Breast epithelium (tissue), 4 donors: ENCODE measurements at regions not wholly inside any gene's neighbourhood (a gene's known extent, or its start where the extent isn't known, plus 50 kb on each side); places are given as distances from the start of the nearest gene placed in this dataset.
"Not testable (repeated sequence)": the region's sequence is repeated elsewhere in the genome, so short reads cannot be mapped to it uniquely, and the experiment has no call there.

ENCODE experiments used
- DNase-seq, 2 donors: peaks; one replicate each; pipeline ENCODE4 v3.0.0-alpha.2; 2019; ENCODE audit warnings: low spot score in 2 of 2
- H3K27ac ChIP-seq, 2 donors: fragments of 200-600 bp; sonication (generic) in 1 of 2; one replicate each; pipeline ENCODE4 v1.5.1; 2016 to 2019; ENCODE audit warnings: mild to moderate bottlenecking in 1 of 2
- H3K27me3 ChIP-seq, 2 donors: fragments of 200-600 bp; sonication (generic) in 1 of 2; one replicate each; pipeline versions ENCODE4 v1.5.1 to v1.6.0; 2017 to 2019; ENCODE audit warnings: control low read depth in 1 of 2, mild to moderate bottlenecking in 1 of 2
- H3K36me3 ChIP-seq: fragments of 200-600 bp; one replicate; pipeline ENCODE4 v1.5.1; 2019
- H3K4me1 ChIP-seq, 2 donors: fragments of 200-600 bp; sonication (generic); one replicate each; pipeline ENCODE4 v1.5.1; 2016 to 2019; ENCODE audit warnings: control low read depth in 1 of 2
- H3K4me3 ChIP-seq, 3 donors: fragments of 200-600 bp; sonication (generic); 1 replicate in 2 of 3; 2 replicates in 1 of 3; pipeline ENCODE4 v1.5.1; 2016 to 2019; ENCODE audit warnings: mild to moderate bottlenecking in 3 of 3, moderate library complexity in 2 of 3
- H3K9me3 ChIP-seq, 2 donors: fragments of 200-600 bp; sonication (generic) in 1 of 2; one replicate each; pipeline ENCODE4 v1.5.1; 2016 to 2019; ENCODE audit warnings: control low read depth in 1 of 2
- CTCF ChIP-seq, 3 donors: fragments of 450-650 bp; IDR thresholded peaks; one replicate each; pipeline ENCODE4 v1.5.1; 2016 to 2017; ENCODE audit warnings: antibody characterized with exemption in 3 of 3, mild to moderate bottlenecking in 3 of 3, moderate library complexity in 3 of 3
- POLR2A ChIP-seq: fragments of 450-650 bp; IDR thresholded peaks from one replicate; pipeline ENCODE4 v1.6.1; 2016; ENCODE audit warnings: antibody characterized with exemption, mild to moderate bottlenecking, moderate library complexity
- POLR2AphosphoS5 ChIP-seq, 3 donors: sonication (generic); formaldehyde crosslinking; IDR thresholded peaks; one replicate each; pipeline ENCODE4 v1.6.1; 2017; ENCODE audit warnings: antibody characterized with exemption in 3 of 3
- intact Hi-C: fragments of 100-400 bp; cut with DNase I; formaldehyde crosslinking; loops from one replicate; pipeline ENCODE4 v1.15.1; 2023; ENCODE audit warnings: low total_unique reads

GRCh38 chr4:83947125-83947829 is 411.4 kb downstream of the GPAT3 start:
- no peaks in the 10 kb centered on the region for H3K9me3 ChIP-seq
- H3K4me1 ChIP-seq = no peaks in the 10 kb centered on the region
- no peaks in the 10 kb centered on the region for H3K36me3 ChIP-seq
- no peak overlapping the region for H3K4me3 ChIP-seq
- H3K27me3 ChIP-seq = no peaks in the 10 kb centered on the region
- H3K27ac ChIP-seq = no peak overlapping the region
- intact Hi-C loops = no loop called here
- DNase-seq = no peak
- no peak for TF ChIP-seq CTCF (IDR thresholded peaks at IDR 0.05)
- no peak for TF ChIP-seq POLR2AphosphoS5 (IDR thresholded peaks at IDR 0.05)
- no peak for TF ChIP-seq POLR2A

- intact Hi-C loops, H3K36me3 ChIP-seq, H3K27me3 ChIP-seq, H3K4me3 ChIP-seq, H3K4me1 ChIP-seq, H3K9me3 ChIP-seq, H3K27ac ChIP-seq, DNase-seq: not testable (repeated sequence)
Measured at GRCh38 chr4:83943691-83944090, 407.8 kb downstream of the GPAT3 start.

GRCh38 chr4:83932750-83933391 is 397.0 kb downstream of the GPAT3 start:
- H3K9me3 ChIP-seq = peaks cover 0 to 7% of the 10 kb centered on the region in 2 donors
- H3K4me3 ChIP-seq = no peak overlapping the region
- no peaks in the 10 kb centered on the region for H3K4me1 ChIP-seq
- no peak overlapping the region for H3K27ac ChIP-seq
- H3K27me3 ChIP-seq = no peaks in the 10 kb centered on the region
- intact Hi-C loops = no loop called here
- TF ChIP-seq POLR2A (no peak), CTCF (IDR thresholded peaks at IDR 0.05) (no peak), POLR2AphosphoS5 (IDR thresholded peaks at IDR 0.05) (no peak)
- no peak for DNase-seq
- H3K36me3 ChIP-seq = no peaks in the 10 kb centered on the region

- peaks cover 0 to 2% of the 10 kb centered on the region in 2 donors for H3K9me3 ChIP-seq
- no peaks in the 10 kb centered on the region for H3K4me1 ChIP-seq
- no peak for DNase-seq
- no peak for TF ChIP-seq CTCF (IDR thresholded peaks at IDR 0.05)
- no peak for TF ChIP-seq POLR2A
- TF ChIP-seq POLR2AphosphoS5 (IDR thresholded peaks at IDR 0.05) = no peak
- no peak overlapping the region for H3K4me3 ChIP-seq
- no peak overlapping the region for H3K27ac ChIP-seq
- no peaks in the 10 kb centered on the region for H3K36me3 ChIP-seq
- intact Hi-C loops = no loop called here
- H3K27me3 ChIP-seq = no peaks in the 10 kb centered on the region
Measured at GRCh38 chr4:83931659-83932438, 395.9 kb downstream of the GPAT3 start.

- DNase-seq = no peak
- no peaks in the 10 kb centered on the region for H3K4me1 ChIP-seq
- H3K9me3 ChIP-seq = no peaks in the 10 kb centered on the region
- no peaks in the 10 kb centered on the region for H3K36me3 ChIP-seq
- intact Hi-C loops = loop anchor here (10.0 kb wide), 1 partner anchor 1155 kb away; no protein-coding TSS in a partner anchor
- H3K27me3 ChIP-seq = no peaks in the 10 kb centered on the region
- H3K4me3 ChIP-seq = no peak overlapping the region
- TF ChIP-seq POLR2A (no peak), POLR2AphosphoS5 (IDR thresholded peaks at IDR 0.05) (no peak), CTCF (IDR thresholded peaks at IDR 0.05) (no peak)
- H3K27ac ChIP-seq = no peak overlapping the region
Measured at GRCh38 chr4:83929550-83929949, 393.6 kb downstream of the GPAT3 start.
